Gastroesophageal sphincter (tissue), 3 donors: ENCODE measurements at regions not wholly inside any gene's neighbourhood (a gene's known extent, or its start where the extent isn't known, plus 50 kb on each side); places are given as distances from the start of the nearest gene placed in this dataset.

Source experiments
- CTCF ChIP-seq, 4 experiments: fragments of 200-600 bp in 2 of 4; fragments of 450-650 bp in 2 of 4; sonication (generic) in 1 of 4; IDR thresholded peaks; one replicate each; pipeline ENCODE4 v1.5.1; 2017 to 2019; ENCODE audit warnings: antibody characterized with exemption in 4 of 4, mild to moderate bottlenecking in 2 of 4, moderate library complexity in 2 of 4
- EP300 ChIP-seq: sonication (generic); formaldehyde crosslinking; IDR thresholded peaks from one replicate; pipeline ENCODE4 v1.6.1; 2017; ENCODE audit warnings: antibody characterized with exemption, mild to moderate bottlenecking
- POLR2A ChIP-seq, 2 donors: fragments of 450-650 bp; IDR thresholded peaks; one replicate each; pipeline ENCODE4 v1.6.1; 2017; ENCODE audit warnings: antibody characterized with exemption in 2 of 2, mild to moderate bottlenecking in 2 of 2, moderate library complexity in 1 of 2
- POLR2AphosphoS5 ChIP-seq: sonication (generic); formaldehyde crosslinking; IDR thresholded peaks from one replicate; pipeline ENCODE4 v1.6.1; 2017; ENCODE audit warnings: antibody characterized with exemption

- TF ChIP-seq POLR2A (IDR thresholded peaks at IDR 0.05) (no peak), CTCF (IDR thresholded peaks at IDR 0.05) (no peak), POLR2AphosphoS5 (no peak), EP300 (no peak)
Observed at GRCh38 chr10:21077681-21078080, 180.6 kb upstream of the NEBL start.
